Activated CD8-positive, alpha-beta T cell treated with anti-CD3 and anti-CD28 coated beads for 36 hours (primary cell): ENCODE measurements at regions not wholly inside any gene's neighbourhood (a gene's known extent, or its start where the extent isn't known, plus 50 kb on each side); places are given as distances from the start of the nearest gene placed in this dataset.

Source experiments
- ATAC-seq: fragments of 200-7000 bp; cut with Tn5 transposase; one replicate; pipeline ENCODE4 v1.10.0; 2021; ENCODE audit warnings: mild to moderate bottlenecking, moderate library complexity
- CTCF ChIA-PET: fragments of 350-600 bp; sonication (Branson Sonifier 250); formaldehyde crosslinking; loops from one replicate; lab custom pipeline; 2021; ENCODE audit warnings: antibody characterized with exemption; lab: Charles Lee
- POLR2A ChIA-PET: fragments of 350-600 bp; sonication (Branson Sonifier 250); formaldehyde crosslinking; loops from one replicate; lab custom pipeline; 2021; ENCODE audit warnings: antibody characterized with exemption; lab: Charles Lee
- DNase-seq: peaks from one replicate; pipeline ENCODE4 v3.0.0-alpha.2; 2020
- H3K27ac Mint-ChIP-seq: one replicate; pipeline ENCODE4 v1.8.0; 2021; ENCODE audit warnings: mild to moderate bottlenecking, mixed read lengths
- H3K27me3 Mint-ChIP-seq: one replicate; pipeline ENCODE4 v1.8.0; 2021; ENCODE audit warnings: mixed read lengths
- H3K36me3 Mint-ChIP-seq: one replicate; pipeline ENCODE4 v1.8.0; 2021; ENCODE audit warnings: low read depth, mixed read lengths
- H3K4me1 Mint-ChIP-seq: one replicate; pipeline ENCODE4 v1.8.0; 2021; ENCODE audit warnings: low read depth, mixed read lengths
- H3K4me3 Mint-ChIP-seq: one replicate; pipeline ENCODE4 v1.8.0; 2021; ENCODE audit warnings: mild to moderate bottlenecking, moderate library complexity, mixed read lengths
- H3K9me3 Mint-ChIP-seq: one replicate; pipeline ENCODE4 v1.8.0; 2021; ENCODE audit warnings: mixed read lengths
- intact Hi-C: fragments of 100-400 bp; cut with micrococcal nuclease; formaldehyde crosslinking; loops from one replicate; pipeline ENCODE4 v1.10.0; 2022
- TF ChIP-seq, protein P1 (sequence below): fragments of 200-600 bp; IDR thresholded peaks from one replicate; pipeline ENCODE4 v1.8.0; 2022; ENCODE audit warnings: antibody characterized with exemption, mild to moderate bottlenecking

- CTCF ChIA-PET: interaction anchor here (0.6 kb wide), 1 partner anchor 527 kb away, joined by 3 read pairs; no protein-coding TSS in a partner anchor
- ATAC-seq: no peak
- no peaks in the 10 kb centered on the region for H3K27me3 Mint-ChIP-seq
Measured at GRCh38 chr4:29058531-29058930, 1661.6 kb upstream of the PCDH7 start.

GRCh38 chr4:29066861-29067260, 1653.3 kb upstream of the PCDH7 start:
- DNase-seq (no peak), ATAC-seq (no peak)
- intact Hi-C loops: no loop called here
- no peak overlapping the region for H3K4me3 Mint-ChIP-seq
- CTCF ChIA-PET: no interaction called here
- no peak overlapping the region for H3K27ac Mint-ChIP-seq
- no peaks in the 10 kb centered on the region for H3K36me3 Mint-ChIP-seq
- H3K9me3 Mint-ChIP-seq: peaks cover 16% of the 10 kb centered on the region
- POLR2A ChIA-PET: no interaction called here
- no peaks in the 10 kb centered on the region for H3K27me3 Mint-ChIP-seq
- H3K4me1 Mint-ChIP-seq: no peaks in the 10 kb centered on the region
- TF ChIP-seq, protein P1, sequence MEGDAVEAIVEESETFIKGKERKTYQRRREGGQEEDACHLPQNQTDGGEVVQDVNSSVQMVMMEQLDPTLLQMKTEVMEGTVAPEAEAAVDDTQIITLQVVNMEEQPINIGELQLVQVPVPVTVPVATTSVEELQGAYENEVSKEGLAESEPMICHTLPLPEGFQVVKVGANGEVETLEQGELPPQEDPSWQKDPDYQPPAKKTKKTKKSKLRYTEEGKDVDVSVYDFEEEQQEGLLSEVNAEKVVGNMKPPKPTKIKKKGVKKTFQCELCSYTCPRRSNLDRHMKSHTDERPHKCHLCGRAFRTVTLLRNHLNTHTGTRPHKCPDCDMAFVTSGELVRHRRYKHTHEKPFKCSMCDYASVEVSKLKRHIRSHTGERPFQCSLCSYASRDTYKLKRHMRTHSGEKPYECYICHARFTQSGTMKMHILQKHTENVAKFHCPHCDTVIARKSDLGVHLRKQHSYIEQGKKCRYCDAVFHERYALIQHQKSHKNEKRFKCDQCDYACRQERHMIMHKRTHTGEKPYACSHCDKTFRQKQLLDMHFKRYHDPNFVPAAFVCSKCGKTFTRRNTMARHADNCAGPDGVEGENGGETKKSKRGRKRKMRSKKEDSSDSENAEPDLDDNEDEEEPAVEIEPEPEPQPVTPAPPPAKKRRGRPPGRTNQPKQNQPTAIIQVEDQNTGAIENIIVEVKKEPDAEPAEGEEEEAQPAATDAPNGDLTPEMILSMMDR: no peak

More at GRCh38 chr4:29058531-29058930, 1661.6 kb upstream of the PCDH7 start:
- no peak for DNase-seq
- no peak overlapping the region for H3K27ac Mint-ChIP-seq
- TF ChIP-seq, protein P1: no peak
- H3K4me1 Mint-ChIP-seq: no peaks in the 10 kb centered on the region
- H3K36me3 Mint-ChIP-seq: no peaks in the 10 kb centered on the region
- POLR2A ChIA-PET: no interaction called here
- peaks cover 6% of the 10 kb centered on the region for H3K9me3 Mint-ChIP-seq
- no peak overlapping the region for H3K4me3 Mint-ChIP-seq
- intact Hi-C loops: no loop called here

GRCh38 chr4:29073571-29073970, 1646.6 kb upstream of the PCDH7 start:
- Mint-ChIP-seq H3K4me1 (no peaks in the 10 kb centered on the region), H3K36me3 (no peaks in the 10 kb centered on the region), H3K27ac (no peak overlapping the region), H3K4me3 (no peak overlapping the region), H3K9me3 (peaks cover 26% of the 10 kb centered on the region), H3K27me3 (no peaks in the 10 kb centered on the region)
- ATAC-seq (no peak), DNase-seq (no peak)
- intact Hi-C loops: no loop called here
- CTCF ChIA-PET: no interaction called here
- TF ChIP-seq, protein P1: no peak
- POLR2A ChIA-PET: no interaction called here

- peaks cover 17% of the 10 kb centered on the region for H3K9me3 Mint-ChIP-seq
- H3K27ac Mint-ChIP-seq: no peak overlapping the region
- H3K36me3 Mint-ChIP-seq: no peaks in the 10 kb centered on the region
- no peak overlapping the region for H3K4me3 Mint-ChIP-seq
- CTCF ChIA-PET: no interaction called here
- H3K27me3 Mint-ChIP-seq: no peaks in the 10 kb centered on the region
- ATAC-seq (no peak), DNase-seq (no peak)
- TF ChIP-seq, protein P1: no peak
- intact Hi-C loops: no loop called here
- POLR2A ChIA-PET: no interaction called here
- H3K4me1 Mint-ChIP-seq: no peaks in the 10 kb centered on the region
Measured at GRCh38 chr4:29075366-29075765, 1644.8 kb upstream of the PCDH7 start.

DNA sequence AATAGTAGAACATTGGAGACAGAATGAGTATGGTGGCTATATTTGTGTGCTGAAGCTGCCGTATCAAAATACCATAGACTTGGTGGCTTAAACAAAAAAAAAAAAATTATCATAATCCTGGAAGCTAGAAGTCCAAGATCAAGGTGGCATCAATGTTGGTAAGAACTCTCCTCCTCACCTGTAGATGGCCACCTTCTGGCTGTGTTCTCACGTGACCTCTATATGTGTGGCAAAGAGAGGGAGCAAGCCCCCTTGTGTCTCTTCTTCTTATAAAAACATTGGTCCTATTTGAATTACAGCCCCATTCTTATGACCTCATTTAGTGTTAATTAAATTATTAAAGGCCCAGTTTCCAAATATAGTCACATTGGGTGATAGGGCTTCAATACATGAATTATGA, 1640.9 kb upstream of the PCDH7 start:
- no peak overlapping the region for H3K4me3 Mint-ChIP-seq
- no peaks in the 10 kb centered on the region for H3K36me3 Mint-ChIP-seq
- TF ChIP-seq, protein P1: no peak
- H3K27me3 Mint-ChIP-seq: no peaks in the 10 kb centered on the region
- no peak overlapping the region for H3K27ac Mint-ChIP-seq
- intact Hi-C loops: no loop called here
- H3K9me3 Mint-ChIP-seq: peaks cover 7% of the 10 kb centered on the region
- POLR2A ChIA-PET: no interaction called here
- no peak for ATAC-seq
- H3K4me1 Mint-ChIP-seq: no peaks in the 10 kb centered on the region
- CTCF ChIA-PET: no interaction called here
- no peak for DNase-seq
